DOHH2 (cell line): ENCODE measurements at regions not wholly inside any gene's neighbourhood (a gene's known extent, or its start where the extent isn't known, plus 50 kb on each side); places are given as distances from the start of the nearest gene placed in this dataset.

Source experiments
- H3F3A ChIP-seq: fragments of 200-600 bp; sonication (generic), shearing (Covaris generic); 2 replicates; pipeline ENCODE4 v1.6.0; 2016; ENCODE audit warnings: antibody characterized with exemption, mild to moderate bottlenecking; ENCODE audit not compliant: control insufficient read depth, insufficient read depth
- H3K27ac ChIP-seq: fragments of 200-600 bp; sonication (generic); 2 replicates; pipeline ENCODE4 v1.5.1; 2014; ENCODE audit warnings: low read depth, mild to moderate bottlenecking, low read length, moderate library complexity
- H3K27me3 ChIP-seq: fragments of 200-600 bp; sonication (generic); 2 replicates; pipeline ENCODE4 v1.6.1; 2014; ENCODE audit warnings: mild to moderate bottlenecking, low read length, mixed read lengths; ENCODE audit not compliant: control insufficient read depth
- H3K36me3 ChIP-seq: fragments of 200-600 bp; sonication (generic); 2 replicates; pipeline ENCODE4 v1.6.1; 2014; ENCODE audit warnings: mild to moderate bottlenecking, low read length, moderate library complexity, mixed read lengths; ENCODE audit not compliant: control insufficient read depth
- H3K4me1 ChIP-seq: fragments of 200-600 bp; sonication (generic); 2 replicates; pipeline ENCODE4 v1.6.1; 2014; ENCODE audit warnings: mild to moderate bottlenecking, low read length, mixed read lengths; ENCODE audit not compliant: control insufficient read depth
- H3K4me2 ChIP-seq: fragments of 200-600 bp; sonication (generic); 2 replicates; pipeline ENCODE4 v1.6.0; 2014; ENCODE audit warnings: mild to moderate bottlenecking, low read length, moderate library complexity
- H3K4me3 ChIP-seq: fragments of 200-600 bp; sonication (generic); 2 replicates; pipeline ENCODE4 v1.5.1; 2014; ENCODE audit warnings: mild to moderate bottlenecking, low read length, mixed read lengths
- H3K79me2 ChIP-seq: fragments of 200-600 bp; sonication (generic); 2 replicates; pipeline ENCODE4 v1.6.1; 2014; ENCODE audit warnings: mild to moderate bottlenecking, low read length, mixed read lengths; ENCODE audit not compliant: control insufficient read depth
- H3K9me2 ChIP-seq: fragments of 200-600 bp; sonication (generic); replicated peaks from 2 replicates; pipeline ENCODE4 v1.6.1; 2014; ENCODE audit warnings: mild to moderate bottlenecking, low read length, mixed read lengths; ENCODE audit not compliant: control insufficient read depth
- H3K9me3 ChIP-seq: fragments of 200-600 bp; sonication (generic); 2 replicates; pipeline ENCODE4 v1.6.1; 2014; ENCODE audit warnings: antibody characterized with exemption, low read length, mixed read lengths; ENCODE audit not compliant: control insufficient read depth, insufficient read depth
- H4K20me1 ChIP-seq: fragments of 200-600 bp; sonication (generic); 2 replicates; pipeline ENCODE4 v1.6.0; 2014; ENCODE audit warnings: low read depth, mild to moderate bottlenecking, antibody characterized with exemption, low read length, moderate library complexity; ENCODE audit not compliant: control insufficient read depth, insufficient read depth
- EZH2phosphoT487 ChIP-seq: fragments of 200-600 bp; sonication (generic); IDR thresholded peaks from 2 replicates; pipeline ENCODE4 v1.6.1; 2017; ENCODE audit warnings: borderline replicate concordance, mild to moderate bottlenecking, antibody characterized with exemption, low read length, moderate library complexity, mixed read lengths
- TF ChIP-seq, protein P1 (sequence below): fragments of 200-600 bp; sonication (generic); IDR thresholded peaks from one replicate; pipeline ENCODE4 v1.5.1; 2014; ENCODE audit warnings: antibody characterized with exemption, mild to moderate bottlenecking, low read depth, low read length; ENCODE audit not compliant: poor library complexity, severe bottlenecking

DNA sequence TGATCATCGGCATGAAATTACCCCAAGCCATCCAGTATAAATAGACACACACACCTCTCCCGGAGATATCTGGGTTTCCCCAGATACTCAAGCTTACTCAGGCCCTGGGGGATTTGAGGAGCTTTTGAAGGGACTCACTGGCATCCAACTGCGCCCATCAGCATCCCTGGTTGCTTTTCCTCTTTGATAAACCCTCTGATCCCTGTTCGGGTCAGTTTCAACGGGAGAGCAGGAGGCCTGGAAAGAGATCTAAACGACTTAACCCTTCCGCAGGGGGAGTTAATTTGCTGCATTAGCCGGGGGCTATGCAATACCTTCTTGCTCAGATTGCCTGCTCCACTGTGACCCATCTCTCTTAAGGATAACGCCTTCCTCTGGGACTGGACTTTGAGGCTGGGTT, 76.6 kb downstream of the MAF start:
- H3K27me3 ChIP-seq: no peaks in the 10 kb centered on the region
- no peaks in the 10 kb centered on the region for H3K4me1 ChIP-seq
- no peaks in the 10 kb centered on the region for H3K9me3 ChIP-seq
- H3K4me2 ChIP-seq: no peak overlapping the region
- H3K9me2 ChIP-seq: no peaks in the 10 kb centered on the region
- H3K4me3 ChIP-seq: no peak overlapping the region
- no peak overlapping the region for H3K27ac ChIP-seq
- TF ChIP-seq, protein P1, sequence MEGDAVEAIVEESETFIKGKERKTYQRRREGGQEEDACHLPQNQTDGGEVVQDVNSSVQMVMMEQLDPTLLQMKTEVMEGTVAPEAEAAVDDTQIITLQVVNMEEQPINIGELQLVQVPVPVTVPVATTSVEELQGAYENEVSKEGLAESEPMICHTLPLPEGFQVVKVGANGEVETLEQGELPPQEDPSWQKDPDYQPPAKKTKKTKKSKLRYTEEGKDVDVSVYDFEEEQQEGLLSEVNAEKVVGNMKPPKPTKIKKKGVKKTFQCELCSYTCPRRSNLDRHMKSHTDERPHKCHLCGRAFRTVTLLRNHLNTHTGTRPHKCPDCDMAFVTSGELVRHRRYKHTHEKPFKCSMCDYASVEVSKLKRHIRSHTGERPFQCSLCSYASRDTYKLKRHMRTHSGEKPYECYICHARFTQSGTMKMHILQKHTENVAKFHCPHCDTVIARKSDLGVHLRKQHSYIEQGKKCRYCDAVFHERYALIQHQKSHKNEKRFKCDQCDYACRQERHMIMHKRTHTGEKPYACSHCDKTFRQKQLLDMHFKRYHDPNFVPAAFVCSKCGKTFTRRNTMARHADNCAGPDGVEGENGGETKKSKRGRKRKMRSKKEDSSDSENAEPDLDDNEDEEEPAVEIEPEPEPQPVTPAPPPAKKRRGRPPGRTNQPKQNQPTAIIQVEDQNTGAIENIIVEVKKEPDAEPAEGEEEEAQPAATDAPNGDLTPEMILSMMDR: no peak
- no peak for TF ChIP-seq EZH2phosphoT487
- no peaks in the 10 kb centered on the region for H3K36me3 ChIP-seq
- H3F3A ChIP-seq: no peaks in the 10 kb centered on the region
- H4K20me1 ChIP-seq: no peaks in the 10 kb centered on the region
- H3K79me2 ChIP-seq: no peaks in the 10 kb centered on the region

DNA sequence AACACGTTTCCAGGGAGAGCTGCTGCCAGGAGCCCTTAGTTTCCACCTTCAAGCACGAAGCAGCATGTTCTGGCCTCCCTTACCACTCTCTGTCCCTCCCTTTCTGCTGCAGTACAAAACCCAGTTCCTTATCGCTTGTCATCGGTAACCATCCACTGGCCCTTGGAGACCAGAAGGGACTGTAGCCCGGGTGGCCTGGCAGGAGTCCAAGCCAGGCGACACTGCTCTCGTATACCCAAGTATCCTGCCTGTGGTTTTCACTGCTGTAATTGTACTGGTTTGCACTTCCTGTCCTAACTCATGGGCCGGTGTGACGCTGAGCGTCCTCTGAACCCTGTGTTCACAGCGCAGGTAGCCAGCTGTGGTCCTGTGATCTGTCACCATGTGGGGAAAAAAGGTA, 81.1 kb downstream of the MAF start:
- no peaks in the 10 kb centered on the region for H3K27me3 ChIP-seq

DNA sequence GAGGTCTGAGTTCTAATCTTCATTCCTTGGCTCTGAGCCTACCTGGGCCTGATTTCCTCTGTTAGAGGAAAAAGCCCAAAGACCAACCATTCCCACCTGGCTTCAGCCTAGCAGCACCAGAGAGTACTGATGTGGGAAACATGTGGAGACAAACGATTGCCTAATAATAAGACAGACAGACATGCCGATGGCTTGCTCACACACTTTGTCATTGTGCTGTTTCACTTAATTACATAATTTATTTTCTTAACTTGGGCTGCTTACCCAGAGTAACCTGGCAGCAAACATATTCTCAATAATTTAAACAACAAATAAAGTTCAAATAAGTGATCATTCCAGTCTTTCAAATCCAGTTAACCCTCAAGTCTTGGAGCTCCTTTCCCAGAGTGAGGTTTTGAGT, 83.4 kb downstream of the MAF start:
- Histone ChIP-seq H3K27me3 (no peaks in the 10 kb centered on the region), H3F3A (no peaks in the 10 kb centered on the region), H4K20me1 (no peaks in the 10 kb centered on the region), H3K36me3 (no peaks in the 10 kb centered on the region), H3K79me2 (no peaks in the 10 kb centered on the region), H3K4me2 (no peak overlapping the region), H3K9me2 (no peaks in the 10 kb centered on the region), H3K9me3 (no peaks in the 10 kb centered on the region), H3K4me3 (no peak overlapping the region), H3K4me1 (no peaks in the 10 kb centered on the region), H3K27ac (no peak overlapping the region)
- TF ChIP-seq, protein P1: no peak
- no peak for TF ChIP-seq EZH2phosphoT487

More for the DNA sequence above, 81.1 kb downstream of the MAF start:
- Histone ChIP-seq H3K9me3 (no peaks in the 10 kb centered on the region), H3K4me1 (no peaks in the 10 kb centered on the region), H3K27ac (no peak overlapping the region), H4K20me1 (no peaks in the 10 kb centered on the region), H3K36me3 (no peaks in the 10 kb centered on the region), H3K4me2 (no peak overlapping the region), H3K79me2 (no peaks in the 10 kb centered on the region), H3K9me2 (no peaks in the 10 kb centered on the region), H3K4me3 (no peak overlapping the region), H3F3A (no peaks in the 10 kb centered on the region)
- no peak for TF ChIP-seq EZH2phosphoT487
- TF ChIP-seq, protein P1: no peak

DNA sequence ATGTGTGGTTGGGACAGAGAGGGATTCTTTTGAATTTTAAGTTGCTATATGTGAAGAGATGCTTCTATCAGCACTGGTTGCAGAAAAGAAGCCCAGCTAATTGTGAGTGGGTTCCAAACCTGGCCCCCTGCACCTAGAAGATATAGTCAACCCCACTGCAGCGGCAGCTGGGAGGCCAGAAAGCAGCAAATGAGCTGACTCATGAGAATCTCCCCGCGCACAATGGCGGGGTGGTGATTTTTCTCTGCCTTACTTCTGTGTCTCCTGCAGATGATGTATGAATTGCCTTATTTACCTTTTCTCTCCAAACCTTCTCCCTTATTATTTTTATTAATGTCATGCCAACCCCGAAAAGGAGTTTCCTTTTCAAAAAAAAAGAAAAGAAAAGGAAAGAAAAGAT, 89.7 kb downstream of the MAF start:
- Histone ChIP-seq H3K4me1 (no peaks in the 10 kb centered on the region), H3K27ac (no peak overlapping the region), H3K36me3 (no peaks in the 10 kb centered on the region), H4K20me1 (no peaks in the 10 kb centered on the region), H3K9me3 (no peaks in the 10 kb centered on the region), H3K27me3 (no peaks in the 10 kb centered on the region), H3K4me2 (no peak overlapping the region), H3K4me3 (no peak overlapping the region), H3K79me2 (no peaks in the 10 kb centered on the region), H3F3A (no peaks in the 10 kb centered on the region), H3K9me2 (no peaks in the 10 kb centered on the region)
- no peak for TF ChIP-seq EZH2phosphoT487
- TF ChIP-seq, protein P1: no peak
